RWPE1 (cell line): ENCODE measurements at regions not wholly inside any gene's neighbourhood (a gene's known extent, or its start where the extent isn't known, plus 50 kb on each side); places are given as distances from the start of the nearest gene placed in this dataset.

Experiments
- CTCF ChIA-PET: fragments of 350-600 bp; sonication (Branson Sonifier 250); formaldehyde crosslinking; extraction: SDS; loops from one replicate; lab custom pipeline; 2021; lab: Yijun Ruan, JAX
- POLR2A ChIA-PET: fragments of 400-600 bp; formaldehyde crosslinking; extraction: SDS; loops from one replicate; lab custom pipeline; 2020; ENCODE audit warnings: antibody characterized with exemption; ENCODE audit not compliant: low non-redundant PET; lab: Yijun Ruan, JAX
- DNase-seq: peaks from one replicate; pipeline ENCODE4 v3.0.0; 2012; ENCODE audit warnings: low spot score
- H3K27ac ChIP-seq: fragments of 450-650 bp; 2 replicates; pipeline ENCODE4 v1.5.1; 2017
- TF ChIP-seq, protein P1 (sequence below): fragments of 450-650 bp; conservative IDR thresholded peaks from 2 replicates; pipeline ENCODE4 v1.5.1; 2017; ENCODE audit warnings: low read depth, mild to moderate bottlenecking

DNA sequence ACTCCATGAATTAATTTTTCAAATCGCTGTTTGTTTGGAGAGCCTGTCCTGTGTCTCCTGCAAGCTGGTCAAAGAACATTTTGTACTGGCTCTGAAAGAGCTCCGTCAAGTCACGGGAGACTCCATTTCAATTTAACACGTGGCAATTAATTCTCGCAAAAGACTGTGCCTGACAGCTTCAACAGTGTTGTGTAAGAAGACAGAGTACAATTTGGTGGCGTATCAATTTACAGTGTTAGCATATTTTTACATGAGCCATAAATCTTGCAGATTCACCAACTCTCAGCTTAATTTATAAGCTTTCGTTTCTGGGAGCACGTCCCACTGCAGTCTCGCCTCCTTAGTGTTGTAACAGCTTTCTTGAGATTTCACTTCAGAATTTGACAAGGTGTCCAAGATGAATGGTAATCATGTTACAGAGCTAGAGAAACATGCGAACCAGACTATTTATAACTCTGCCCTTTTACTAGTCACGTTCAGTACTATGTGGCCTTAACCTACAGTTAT, 70.8 kb downstream of the RWDD4 start:
- TF ChIP-seq, protein P1, sequence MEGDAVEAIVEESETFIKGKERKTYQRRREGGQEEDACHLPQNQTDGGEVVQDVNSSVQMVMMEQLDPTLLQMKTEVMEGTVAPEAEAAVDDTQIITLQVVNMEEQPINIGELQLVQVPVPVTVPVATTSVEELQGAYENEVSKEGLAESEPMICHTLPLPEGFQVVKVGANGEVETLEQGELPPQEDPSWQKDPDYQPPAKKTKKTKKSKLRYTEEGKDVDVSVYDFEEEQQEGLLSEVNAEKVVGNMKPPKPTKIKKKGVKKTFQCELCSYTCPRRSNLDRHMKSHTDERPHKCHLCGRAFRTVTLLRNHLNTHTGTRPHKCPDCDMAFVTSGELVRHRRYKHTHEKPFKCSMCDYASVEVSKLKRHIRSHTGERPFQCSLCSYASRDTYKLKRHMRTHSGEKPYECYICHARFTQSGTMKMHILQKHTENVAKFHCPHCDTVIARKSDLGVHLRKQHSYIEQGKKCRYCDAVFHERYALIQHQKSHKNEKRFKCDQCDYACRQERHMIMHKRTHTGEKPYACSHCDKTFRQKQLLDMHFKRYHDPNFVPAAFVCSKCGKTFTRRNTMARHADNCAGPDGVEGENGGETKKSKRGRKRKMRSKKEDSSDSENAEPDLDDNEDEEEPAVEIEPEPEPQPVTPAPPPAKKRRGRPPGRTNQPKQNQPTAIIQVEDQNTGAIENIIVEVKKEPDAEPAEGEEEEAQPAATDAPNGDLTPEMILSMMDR = no peak
- CTCF ChIA-PET = no interaction called here
- no peak overlapping the region for H3K27ac ChIP-seq

GRCh38 chr4:183588691-183589090, 70.3 kb downstream of the RWDD4 start:
- CTCF ChIA-PET = no interaction called here
- TF ChIP-seq, protein P1 = no peak
- no peak overlapping the region for H3K27ac ChIP-seq
- POLR2A ChIA-PET = no interaction called here
- no peak for DNase-seq

More for the DNA sequence above, 70.8 kb downstream of the RWDD4 start:
- POLR2A ChIA-PET = no interaction called here
- no peak for DNase-seq

DNA sequence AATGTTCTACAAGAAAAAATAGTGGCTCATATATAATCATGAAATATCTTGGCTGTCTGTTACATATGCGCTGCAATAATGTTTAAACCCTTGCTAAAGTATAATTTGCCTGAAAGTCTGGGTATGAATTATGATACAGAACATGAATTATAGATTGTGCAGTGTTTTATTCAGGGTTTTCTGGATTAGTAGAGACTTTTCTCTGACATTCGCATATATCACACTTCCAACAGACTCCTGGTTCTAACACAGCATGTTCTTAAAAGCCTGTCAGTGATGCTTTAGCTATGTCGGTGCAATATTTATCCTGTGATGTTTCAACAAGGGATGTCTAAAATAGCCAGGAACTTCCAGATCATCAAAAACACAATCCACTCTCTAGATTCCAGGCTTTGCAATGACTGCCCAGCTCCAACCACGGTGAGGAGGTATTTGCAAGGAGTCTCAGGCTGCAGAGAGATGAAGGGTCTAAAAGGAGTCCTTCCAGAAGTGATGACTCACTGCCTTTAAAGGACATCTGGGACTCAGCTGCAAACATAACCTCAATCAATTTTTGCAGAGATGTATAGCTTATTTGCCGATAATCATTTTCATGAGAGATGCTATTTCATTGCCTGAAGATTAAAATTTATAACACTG, 69.4 kb downstream of the RWDD4 start:
- CTCF ChIA-PET = no interaction called here
- POLR2A ChIA-PET = no interaction called here
- TF ChIP-seq, protein P1 = no peak
- no peak for DNase-seq
- H3K27ac ChIP-seq = no peak overlapping the region
